Choroid plexus epithelial cell (primary cell): ENCODE measurements at regions not wholly inside any gene's neighbourhood (a gene's known extent, or its start where the extent isn't known, plus 50 kb on each side); places are given as distances from the start of the nearest gene placed in this dataset.

ENCODE experiments used
- DNase-seq: peaks from one replicate; pipeline ENCODE4 v3.0.0-alpha.2; 2010; ENCODE audit warnings: low read depth
- H3K4me3 ChIP-seq: 2 replicates; pipeline ENCODE4 v1.5.1; 2011; ENCODE audit warnings: low read depth, mild to moderate bottlenecking, control low read depth, low read length, moderate library complexity
- CTCF ChIP-seq: conservative IDR thresholded peaks from 2 replicates; pipeline ENCODE4 v1.5.1; 2011; ENCODE audit warnings: low read depth, mild to moderate bottlenecking, control low read depth, inconsistent platforms, low read length, moderate library complexity

- peak; percentile 13 for DNase-seq
- no peak overlapping the region for H3K4me3 ChIP-seq
- TF ChIP-seq CTCF = no peak
Measured at GRCh38 chrX:30161043-30161442, 54.3 kb upstream of the MAGEB2 start.
